Endothelial cell of umbilical vein (primary cell): ENCODE measurements at regions not wholly inside any gene's neighbourhood (a gene's known extent, or its start where the extent isn't known, plus 50 kb on each side); places are given as distances from the start of the nearest gene placed in this dataset.

Experiments used
- BruUV-seq: library from RNA; stranded (reverse); fragments of 400-500 nt; replicated peaks from 2 replicates; lab custom pipeline; 2021; lab: Mats Ljungman, UMichigan
- CTCF ChIA-PET: fragments of 300-600, 350-600 bp; sonication (Branson Sonifier 250); formaldehyde crosslinking; loops from one replicate; lab custom pipeline; 2021; ENCODE audit warnings: antibody characterized with exemption, inconsistent platforms; lab: Charles Lee
- POLR2A ChIA-PET: fragments of 300-600, 350-600 bp; sonication (Branson Sonifier 250); formaldehyde crosslinking; loops from one replicate; lab custom pipeline; 2021; ENCODE audit warnings: antibody characterized with exemption, inconsistent platforms; lab: Charles Lee
- DNase-seq: peaks from one replicate; pipeline ENCODE4 v3.0.0-alpha.2; 2011; ENCODE audit warnings: low read depth, low spot score
- FAIRE-seq: peaks from 2 replicates; lab custom pipeline; 2011; peaks lifted over from hg19 to GRCh38; lab: Jason Lieb, UNC
- H2AFZ ChIP-seq: 2 replicates; pipeline ENCODE4 v1.6.0; 2012; ENCODE audit warnings: low read depth, low read length, control low read depth, inconsistent platforms
- H3K27ac ChIP-seq: 2 replicates; pipeline ENCODE4 v1.5.1; 2011; ENCODE audit warnings: low read depth, mild to moderate bottlenecking, control low read depth, low read length, moderate library complexity; ENCODE audit not compliant: insufficient read depth
- H3K27me3 ChIP-seq, 2 experiments: 2 replicates each; pipeline versions ENCODE4 v1.6.0 to v1.6.1; 2011; ENCODE audit warnings: low read length in 2 of 2, mixed read lengths in 1 of 2; ENCODE audit not compliant: control insufficient read depth in 2 of 2, insufficient read depth in 2 of 2
- H3K36me3 ChIP-seq, 2 experiments: 2 replicates in 1 of 2; 3 replicates in 1 of 2; pipeline ENCODE4 v1.5.1; 2011; ENCODE audit warnings: low read length in 2 of 2, mild to moderate bottlenecking in 1 of 2, moderate library complexity in 1 of 2; ENCODE audit not compliant: control insufficient read depth in 2 of 2, insufficient read depth in 2 of 2; ENCODE audit errors: extremely low read depth in 1 of 2
- H3K4me1 ChIP-seq: 3 replicates; pipeline ENCODE4 v1.5.1; 2011; ENCODE audit warnings: mild to moderate bottlenecking, low read length; ENCODE audit not compliant: control insufficient read depth, insufficient read depth; ENCODE audit errors: extremely low read depth
- H3K4me2 ChIP-seq: 2 replicates; pipeline ENCODE4 v1.6.1; 2011; ENCODE audit warnings: low read length, control low read depth, mixed read lengths; ENCODE audit not compliant: insufficient read depth
- H3K4me3 ChIP-seq, 3 experiments: fragments of 200-600 bp in 1 of 3; sonication (generic), shearing (Covaris generic) in 1 of 3; replicated peaks in 1 of 3; 2 replicates each; pipeline ENCODE4 v1.5.1; 2011 to 2016; ENCODE audit warnings: control low read depth in 3 of 3, low read length in 3 of 3, mild to moderate bottlenecking in 2 of 3, inconsistent platforms in 1 of 3, low read depth in 1 of 3, moderate library complexity in 1 of 3; ENCODE audit not compliant: insufficient read depth in 1 of 3
- H3K79me2 ChIP-seq: 2 replicates; pipeline ENCODE4 v1.6.0; 2012; ENCODE audit warnings: low read length, inconsistent platforms; ENCODE audit not compliant: control insufficient read depth, insufficient read depth
- H3K9ac ChIP-seq: replicated peaks from 2 replicates; pipeline ENCODE3; 2011; ENCODE audit warnings: low read length, control low read depth; ENCODE audit not compliant: insufficient read depth; ENCODE audit errors: extremely low read depth
- H3K9me1 ChIP-seq: replicated peaks from 3 replicates; pipeline ENCODE4 v1.6.0; 2011; ENCODE audit warnings: mild to moderate bottlenecking, low read length; ENCODE audit not compliant: control insufficient read depth, insufficient read depth; ENCODE audit errors: extremely low read depth
- H3K9me3 ChIP-seq: replicated peaks from 2 replicates; pipeline ENCODE4 v1.5.1; 2012; ENCODE audit warnings: low read length, inconsistent platforms; ENCODE audit not compliant: control insufficient read depth, insufficient read depth
- H4K20me1 ChIP-seq: replicated peaks from 2 replicates; pipeline ENCODE3; 2011; ENCODE audit warnings: mild to moderate bottlenecking, low read length; ENCODE audit not compliant: control insufficient read depth, insufficient read depth; ENCODE audit errors: extremely low read depth
- EZH2 ChIP-seq: IDR thresholded peaks from 2 replicates; pipeline ENCODE4 v1.6.1; 2012; ENCODE audit warnings: borderline replicate concordance, low read depth, mild to moderate bottlenecking, moderate library complexity, low read length, inconsistent platforms; ENCODE audit not compliant: severe bottlenecking
- FOS ChIP-seq: IDR thresholded peaks from 2 replicates; pipeline ENCODE4 v1.6.1; 2011; ENCODE audit warnings: mild to moderate bottlenecking, low read length, moderate library complexity, borderline replicate concordance; ENCODE audit not compliant: insufficient read depth
- GATA2 ChIP-seq: IDR thresholded peaks from 2 replicates; pipeline ENCODE4 v1.7.0; 2011; ENCODE audit warnings: low read depth, mild to moderate bottlenecking, moderate library complexity, mixed read lengths, low read length; ENCODE audit not compliant: insufficient read length, insufficient read depth
- JUN ChIP-seq: IDR thresholded peaks from 2 replicates; pipeline ENCODE4 v1.6.1; 2011; ENCODE audit warnings: borderline replicate concordance, low read depth; ENCODE audit not compliant: insufficient read length, insufficient read depth
- MYC ChIP-seq: IDR thresholded peaks from one replicate; pipeline ENCODE4 v1.6.1; 2011; ENCODE audit warnings: mild to moderate bottlenecking, low read depth, low read length
- POLR2A ChIP-seq: IDR thresholded peaks from 2 replicates; pipeline ENCODE4 v1.6.1; 2012; ENCODE audit warnings: low read depth, mild to moderate bottlenecking, control low read depth, low read length
- POLR2AphosphoS5 ChIP-seq: IDR thresholded peaks from 2 replicates; pipeline ENCODE4 v1.6.1; 2012; ENCODE audit warnings: low read depth, mild to moderate bottlenecking, control low read depth, low read length, moderate library complexity; ENCODE audit not compliant: insufficient read depth
- dilution Hi-C: fragments of 300-500 bp; cut with MboI; formaldehyde crosslinking; loops from one replicate; pipeline ENCODE4 v1.15.0; 2019; ENCODE audit warnings: low sequenced_read_pairs; ENCODE audit not compliant: extremely low pct_ligation_motif_present
- intact Hi-C: fragments of 100-400 bp; cut with micrococcal nuclease; formaldehyde crosslinking; loops from one replicate; pipeline ENCODE4 v1.10.0; 2022
- TF ChIP-seq, protein P1 (sequence below): IDR thresholded peaks from 2 replicates; pipeline ENCODE4 v1.6.1; 2011; ENCODE audit not compliant: insufficient read depth, insufficient read length
- TF ChIP-seq, protein P2 (sequence below), 2 donors: IDR thresholded peaks; 1 replicate in 1 of 2; 2 replicates in 1 of 2; pipeline ENCODE4 v1.5.1; 2011; ENCODE audit warnings: low read length in 2 of 2, mild to moderate bottlenecking in 2 of 2, moderate library complexity in 2 of 2, control low read depth in 1 of 2, inconsistent platforms in 1 of 2, low read depth in 1 of 2; ENCODE audit not compliant: insufficient read depth in 1 of 2; ENCODE audit errors: extremely low read depth in 1 of 2

DNA sequence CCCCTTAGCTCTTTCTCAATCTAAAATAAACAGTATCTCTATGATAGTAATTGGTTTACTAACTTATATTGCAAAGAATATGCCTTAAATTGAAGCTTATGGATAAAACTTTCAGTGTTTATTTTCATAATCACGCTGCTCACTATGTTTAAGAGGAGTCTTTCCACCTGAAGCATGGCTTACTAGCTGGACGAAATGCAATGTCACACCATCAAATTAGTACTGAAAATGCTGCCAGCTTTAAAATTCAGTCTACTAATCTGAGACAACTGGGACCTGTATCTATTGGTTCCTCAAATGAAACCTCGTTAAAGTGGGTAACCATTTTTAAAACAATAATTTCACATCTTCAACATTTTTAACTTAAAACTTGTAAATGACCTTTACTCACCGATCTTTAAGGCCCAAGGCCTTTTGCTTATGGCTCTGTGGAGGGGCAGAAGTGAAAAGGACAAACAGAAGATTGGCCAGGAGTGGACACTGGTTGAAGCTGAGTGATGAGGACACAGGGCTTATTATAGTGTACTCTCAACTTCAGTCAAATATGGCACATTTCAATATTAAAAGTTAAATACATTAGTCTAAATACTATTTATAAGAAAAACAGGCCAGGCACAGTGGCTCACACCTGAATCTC, 212.8 kb upstream of the WSB1 start:
- no peaks in the 10 kb centered on the region for H4K20me1 ChIP-seq
- intact Hi-C loops (no loop called here), dilution Hi-C loops (no loop called here)
- no peak overlapping the region for H3K9ac ChIP-seq
- no peaks in the 10 kb centered on the region for H3K79me2 ChIP-seq
- peaks cover 1% of the 10 kb centered on the region for H3K9me3 ChIP-seq
- POLR2A ChIA-PET = no interaction called here
- no peaks in the 10 kb centered on the region for H3K27me3 ChIP-seq
- no TSS peak for BruUV-seq
- DNase-seq = no peak
- FAIRE-seq = no peak
- H3K9me1 ChIP-seq = no peaks in the 10 kb centered on the region
- H3K27ac ChIP-seq = no peak overlapping the region
- no peak overlapping the region for H2AFZ ChIP-seq
- CTCF ChIA-PET = no interaction called here
- H3K4me3 ChIP-seq = no peak overlapping the region
- H3K4me2 ChIP-seq = no peak overlapping the region
- H3K36me3 ChIP-seq = no peaks in the 10 kb centered on the region
- TF ChIP-seq POLR2AphosphoS5 (no peak), FOS (no peak), GATA2 (no peak), MYC (no peak), POLR2A (no peak), EZH2 (no peak), JUN (no peak)
- TF ChIP-seq, protein P1, sequence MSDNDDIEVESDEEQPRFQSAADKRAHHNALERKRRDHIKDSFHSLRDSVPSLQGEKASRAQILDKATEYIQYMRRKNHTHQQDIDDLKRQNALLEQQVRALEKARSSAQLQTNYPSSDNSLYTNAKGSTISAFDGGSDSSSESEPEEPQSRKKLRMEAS = no peak
- TF ChIP-seq, protein P2, sequence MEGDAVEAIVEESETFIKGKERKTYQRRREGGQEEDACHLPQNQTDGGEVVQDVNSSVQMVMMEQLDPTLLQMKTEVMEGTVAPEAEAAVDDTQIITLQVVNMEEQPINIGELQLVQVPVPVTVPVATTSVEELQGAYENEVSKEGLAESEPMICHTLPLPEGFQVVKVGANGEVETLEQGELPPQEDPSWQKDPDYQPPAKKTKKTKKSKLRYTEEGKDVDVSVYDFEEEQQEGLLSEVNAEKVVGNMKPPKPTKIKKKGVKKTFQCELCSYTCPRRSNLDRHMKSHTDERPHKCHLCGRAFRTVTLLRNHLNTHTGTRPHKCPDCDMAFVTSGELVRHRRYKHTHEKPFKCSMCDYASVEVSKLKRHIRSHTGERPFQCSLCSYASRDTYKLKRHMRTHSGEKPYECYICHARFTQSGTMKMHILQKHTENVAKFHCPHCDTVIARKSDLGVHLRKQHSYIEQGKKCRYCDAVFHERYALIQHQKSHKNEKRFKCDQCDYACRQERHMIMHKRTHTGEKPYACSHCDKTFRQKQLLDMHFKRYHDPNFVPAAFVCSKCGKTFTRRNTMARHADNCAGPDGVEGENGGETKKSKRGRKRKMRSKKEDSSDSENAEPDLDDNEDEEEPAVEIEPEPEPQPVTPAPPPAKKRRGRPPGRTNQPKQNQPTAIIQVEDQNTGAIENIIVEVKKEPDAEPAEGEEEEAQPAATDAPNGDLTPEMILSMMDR (IDR thresholded peaks at IDR 0.05; ENCODE audit: extremely low read depth in 1 of 2, insufficient read depth in 1 of 2, low read depth in 1 of 2, low read length in 2 of 2) = no peak
- H3K4me1 ChIP-seq = no peaks in the 10 kb centered on the region
